CD4-positive, alpha-beta T cell treated with Interferon gamma for 1 hour (primary cell): ENCODE measurements at regions not wholly inside any gene's neighbourhood (a gene's known extent, or its start where the extent isn't known, plus 50 kb on each side); places are given as distances from the start of the nearest gene placed in this dataset.

Experiments used
- DNase-seq: peaks from one replicate; pipeline ENCODE4 v3.0.0-alpha.2; 2020

GRCh38 chr1:168782559-168783116 lies 53.6 kb upstream of the DPT start:
- DNase-seq: no peak

- DNase-seq: no peak
Observed at GRCh38 chr1:168783458-168784210, 54.6 kb upstream of the DPT start.

- no peak for DNase-seq
Observed at GRCh38 chr1:168786476-168787330, 57.7 kb upstream of the DPT start.

GRCh38 chr1:168788258-168788657 lies 59.3 kb upstream of the DPT start:
- DNase-seq: no peak

GRCh38 chr1:168789501-168789900 lies 60.5 kb upstream of the DPT start:
- no peak for DNase-seq

GRCh38 chr1:168792142-168792541 lies 63.1 kb upstream of the DPT start:
- no peak for DNase-seq

- no peak for DNase-seq
Observed at GRCh38 chr1:168792592-168793125, 63.7 kb upstream of the DPT start.

- DNase-seq: no peak
Observed at GRCh38 chr1:168794057-168794456, 65.1 kb upstream of the DPT start.

GRCh38 chr1:168795681-168796080 lies 66.7 kb upstream of the DPT start:
- no peak for DNase-seq

- no peak for DNase-seq
Observed at GRCh38 chr1:168799927-168800605, 71.1 kb upstream of the DPT start.

- DNase-seq: no peak
Observed at GRCh38 chr1:168801032-168801745, 72.2 kb upstream of the DPT start.

- no peak for DNase-seq
Observed at GRCh38 chr1:168803806-168804510, 75.0 kb upstream of the DPT start.

- no peak for DNase-seq
Observed at GRCh38 chr1:168806952-168807351, 77.9 kb upstream of the DPT start.

GRCh38 chr1:168811176-168811575 lies 82.2 kb upstream of the DPT start:
- DNase-seq: no peak

GRCh38 chr1:168819668-168820067 lies 90.7 kb upstream of the DPT start:
- DNase-seq: no peak

GRCh38 chr1:168821434-168821833 lies 92.4 kb upstream of the DPT start:
- no peak for DNase-seq

GRCh38 chr1:168822911-168823310 lies 93.9 kb upstream of the DPT start:
- no peak for DNase-seq

GRCh38 chr1:168823988-168824387 lies 95.0 kb upstream of the DPT start:
- DNase-seq: no peak

GRCh38 chr1:168824418-168825065 lies 95.5 kb upstream of the DPT start:
- DNase-seq: no peak

- DNase-seq: no peak
Observed at GRCh38 chr1:168825129-168825528, 96.1 kb upstream of the DPT start.

GRCh38 chr1:168825820-168826219 lies 96.8 kb upstream of the DPT start:
- DNase-seq: no peak
